OCI-LY1 (cell line): ENCODE measurements at regions not wholly inside any gene's neighbourhood (a gene's known extent, or its start where the extent isn't known, plus 50 kb on each side); places are given as distances from the start of the nearest gene placed in this dataset.

Experiments
- H2AFZ ChIP-seq: fragments of 200-600 bp; sonication (generic), shearing (Covaris generic); 2 replicates; pipeline ENCODE4 v1.6.0; 2014; ENCODE audit warnings: antibody characterized with exemption, mild to moderate bottlenecking, low read length
- H3F3A ChIP-seq: fragments of 200-600 bp; sonication (generic), shearing (Covaris generic); 2 replicates; pipeline ENCODE4 v1.6.0; 2014; ENCODE audit warnings: mild to moderate bottlenecking, antibody characterized with exemption, low read length, moderate library complexity; ENCODE audit not compliant: insufficient read depth
- H3K27ac ChIP-seq: fragments of 200-600 bp; sonication (generic); 2 replicates; pipeline ENCODE4 v1.5.1; 2014; ENCODE audit warnings: low read length, mixed run types, mild to moderate bottlenecking, low read depth; ENCODE audit not compliant: poor library complexity, severe bottlenecking
- H3K27me3 ChIP-seq: fragments of 200-600 bp; sonication (generic); 2 replicates; pipeline ENCODE4 v1.6.0; 2014; ENCODE audit warnings: antibody characterized with exemption, mild to moderate bottlenecking, low read length, moderate library complexity; ENCODE audit not compliant: insufficient read depth
- H3K36me3 ChIP-seq: fragments of 200-600 bp; sonication (generic); 2 replicates; pipeline ENCODE4 v1.6.1; 2014; ENCODE audit warnings: mild to moderate bottlenecking, antibody characterized with exemption, low read length, moderate library complexity, mixed read lengths; ENCODE audit not compliant: insufficient read depth
- H3K4me1 ChIP-seq: fragments of 200-600 bp; sonication (generic); 2 replicates; pipeline ENCODE4 v1.5.1; 2014; ENCODE audit warnings: mild to moderate bottlenecking, low read length, moderate library complexity; ENCODE audit not compliant: insufficient read depth, severe bottlenecking
- H3K4me2 ChIP-seq: fragments of 200-600 bp; sonication (generic), shearing (Covaris generic); 2 replicates; pipeline ENCODE4 v1.6.1; 2014; ENCODE audit warnings: low read length
- H3K4me3 ChIP-seq: fragments of 200-600 bp; sonication (generic); 2 replicates; pipeline ENCODE4 v1.5.1; 2014; ENCODE audit warnings: low read length, low read depth, mild to moderate bottlenecking, mixed read lengths; ENCODE audit not compliant: poor library complexity, severe bottlenecking
- H3K79me2 ChIP-seq: fragments of 200-600 bp; shearing (Covaris generic); 2 replicates; pipeline ENCODE4 v1.6.1; 2016; ENCODE audit warnings: mixed run types, low read length, mixed read lengths; ENCODE audit not compliant: insufficient read depth
- H3K9ac ChIP-seq: fragments of 200-600 bp; sonication (generic), shearing (Covaris generic); 2 replicates; pipeline ENCODE4 v1.6.1; 2014; ENCODE audit warnings: mild to moderate bottlenecking, low read length, mixed read lengths
- H3K9me2 ChIP-seq: fragments of 200-600 bp; sonication (generic), shearing (Covaris generic); 2 replicates; pipeline ENCODE4 v1.6.1; 2014; ENCODE audit warnings: low read depth, mild to moderate bottlenecking, low read length, mixed read lengths
- H3K9me3 ChIP-seq: fragments of 200-600 bp; shearing (Covaris generic); 2 replicates; pipeline ENCODE4 v1.6.1; 2014; ENCODE audit warnings: low read length, mixed read lengths
- H4K20me1 ChIP-seq: fragments of 200-600 bp; sonication (generic), shearing (Covaris generic); 2 replicates; pipeline ENCODE4 v1.6.0; 2016; ENCODE audit warnings: mild to moderate bottlenecking, low read length; ENCODE audit not compliant: insufficient read depth
- CTCF ChIP-seq: fragments of 200-600 bp; sonication (generic), shearing (Covaris generic); IDR thresholded peaks from 2 replicates; pipeline ENCODE4 v1.5.1; 2017; ENCODE audit warnings: mild to moderate bottlenecking, antibody characterized with exemption, low read length, moderate library complexity, mixed read lengths
- EZH2 ChIP-seq: fragments of 200-600 bp; sonication (generic), shearing (Covaris generic); IDR thresholded peaks from 2 replicates; pipeline ENCODE4 v1.8.0; 2017; ENCODE audit warnings: borderline replicate concordance, mixed run types, mild to moderate bottlenecking, antibody characterized with exemption, low read length, moderate library complexity, mixed read lengths

GRCh38 chr3:30457081-30457480, 149.3 kb upstream of the TGFBR2 start:
- H3K36me3 ChIP-seq, result no peaks in the 10 kb centered on the region
- H3K9me2 ChIP-seq, result no peaks in the 10 kb centered on the region
- no peak overlapping the region for H3K9ac ChIP-seq
- no peak overlapping the region for H2AFZ ChIP-seq
- no peaks in the 10 kb centered on the region for H4K20me1 ChIP-seq
- no peaks in the 10 kb centered on the region for H3K79me2 ChIP-seq
- H3K27ac ChIP-seq, result no peak overlapping the region
- no peaks in the 10 kb centered on the region for H3K4me1 ChIP-seq
- no peaks in the 10 kb centered on the region for H3K9me3 ChIP-seq
- TF ChIP-seq EZH2 (no peak), CTCF (no peak)
- H3K27me3 ChIP-seq, result no peaks in the 10 kb centered on the region
- H3K4me3 ChIP-seq, result no peak overlapping the region
- no peaks in the 10 kb centered on the region for H3F3A ChIP-seq
- H3K4me2 ChIP-seq, result no peak overlapping the region

DNA sequence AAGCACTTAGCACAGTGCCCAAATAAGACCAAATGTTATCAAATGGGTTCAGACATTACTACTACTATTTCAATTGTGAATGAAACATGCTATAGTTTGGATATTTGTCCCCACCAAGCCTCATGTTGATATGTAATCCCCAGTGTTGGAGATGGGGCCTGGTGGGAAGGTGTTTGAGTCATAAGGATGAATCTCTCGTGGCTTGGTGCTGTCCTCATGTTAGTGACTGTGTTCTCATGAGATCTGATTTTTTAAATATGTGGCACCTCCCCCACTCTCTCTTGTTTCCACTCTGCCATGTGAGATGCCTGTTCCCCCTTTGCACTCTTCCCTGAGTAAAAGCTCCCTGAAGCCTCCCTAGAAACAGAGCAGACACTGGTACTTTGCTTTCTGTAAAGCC, 148.7 kb upstream of the TGFBR2 start:
- no peak overlapping the region for H3K4me3 ChIP-seq
- no peaks in the 10 kb centered on the region for H3F3A ChIP-seq
- H3K4me2 ChIP-seq, result no peak overlapping the region
- no peaks in the 10 kb centered on the region for H3K27me3 ChIP-seq
- no peaks in the 10 kb centered on the region for H3K9me3 ChIP-seq
- TF ChIP-seq EZH2 (no peak), CTCF (no peak)
- H3K9ac ChIP-seq, result no peak overlapping the region
- H4K20me1 ChIP-seq, result no peaks in the 10 kb centered on the region
- no peaks in the 10 kb centered on the region for H3K79me2 ChIP-seq
- no peaks in the 10 kb centered on the region for H3K36me3 ChIP-seq
- no peaks in the 10 kb centered on the region for H3K9me2 ChIP-seq
- H3K4me1 ChIP-seq, result no peaks in the 10 kb centered on the region
- H3K27ac ChIP-seq, result no peak overlapping the region
- no peak overlapping the region for H2AFZ ChIP-seq

- no peaks in the 10 kb centered on the region for H3K79me2 ChIP-seq
- H3K9ac ChIP-seq, result no peak overlapping the region
- no peak overlapping the region for H3K27ac ChIP-seq
- H3K9me3 ChIP-seq, result no peaks in the 10 kb centered on the region
- H3K36me3 ChIP-seq, result no peaks in the 10 kb centered on the region
- H4K20me1 ChIP-seq, result no peaks in the 10 kb centered on the region
- no peaks in the 10 kb centered on the region for H3K4me1 ChIP-seq
- H3K27me3 ChIP-seq, result no peaks in the 10 kb centered on the region
- no peak for TF ChIP-seq EZH2
- no peak for TF ChIP-seq CTCF
- no peaks in the 10 kb centered on the region for H3K9me2 ChIP-seq
- no peak overlapping the region for H3K4me2 ChIP-seq
- no peak overlapping the region for H3K4me3 ChIP-seq
- no peaks in the 10 kb centered on the region for H3F3A ChIP-seq
- H2AFZ ChIP-seq, result no peak overlapping the region
These were observed 147.8 kb upstream of the TGFBR2 start for GRCh38 chr3:30458376-30459171.
